ENCODE measurements at regions not wholly inside any gene's neighbourhood (a gene's known extent, or its start where the extent isn't known, plus 50 kb on each side); places are given as distances from the start of the nearest gene placed in this dataset.

GRCh38 chr2:58640042-58640441 lies 398.9 kb upstream of the FANCL start:
- no peaks in the 10 kb centered on the region for H3K79me2 ChIP-seq (ENCODE audit: insufficient read depth, low read length)
- no peaks in the 10 kb centered on the region for H3K36me3 ChIP-seq (ENCODE audit: low read length)
- H3K9ac ChIP-seq (ENCODE audit: low read length): no peak overlapping the region
- no peak overlapping the region for H3K4me2 ChIP-seq (ENCODE audit: low read depth, low read length, poor library complexity, severe bottlenecking)
- H3K4me3 ChIP-seq (ENCODE audit: insufficient read depth, low read length, poor library complexity, severe bottlenecking): no peak overlapping the region
- H3K9me2 ChIP-seq (replicated peaks; ENCODE audit: insufficient read depth, low read length): no peaks in the 10 kb centered on the region
- no peak overlapping the region for H3K27ac ChIP-seq (ENCODE audit: low read depth, low read length)
- H3F3A ChIP-seq (ENCODE audit: insufficient read depth): no peaks in the 10 kb centered on the region
- no peaks in the 10 kb centered on the region for H3K9me3 ChIP-seq (ENCODE audit: insufficient read depth, low read length)
- no peaks in the 10 kb centered on the region for H3K27me3 ChIP-seq (ENCODE audit: low read length)
- no peak overlapping the region for H2AFZ ChIP-seq (ENCODE audit: low read depth, low read length, severe bottlenecking)
- H4K20me1 ChIP-seq (ENCODE audit: low read depth, low read length): no peaks in the 10 kb centered on the region
- TF ChIP-seq CTCF (IDR thresholded peaks at IDR 0.05; ENCODE audit: insufficient read depth, low read length, poor library complexity, severe bottlenecking): no peak
- TF ChIP-seq EZH2phosphoT487 (conservative IDR thresholded peaks at IDR 0.05; ENCODE audit: low read length): no peak

- no peaks in the 10 kb centered on the region for H3K79me2 ChIP-seq (ENCODE audit: insufficient read depth, low read length)
- no peak overlapping the region for H3K4me2 ChIP-seq (ENCODE audit: low read depth, low read length, poor library complexity, severe bottlenecking)
- H3K27ac ChIP-seq (ENCODE audit: low read depth, low read length): no peak overlapping the region
- no peaks in the 10 kb centered on the region for H4K20me1 ChIP-seq (ENCODE audit: low read depth, low read length)
- no peaks in the 10 kb centered on the region for H3K9me2 ChIP-seq (replicated peaks; ENCODE audit: insufficient read depth, low read length)
- TF ChIP-seq EZH2phosphoT487 (conservative IDR thresholded peaks at IDR 0.05; ENCODE audit: low read length) (no peak), CTCF (IDR thresholded peaks at IDR 0.05; ENCODE audit: insufficient read depth, low read length, poor library complexity, severe bottlenecking) (no peak)
- H2AFZ ChIP-seq (ENCODE audit: low read depth, low read length, severe bottlenecking): no peak overlapping the region
- H3K9ac ChIP-seq (ENCODE audit: low read length): no peak overlapping the region
- H3K27me3 ChIP-seq (ENCODE audit: low read length): no peaks in the 10 kb centered on the region
- H3F3A ChIP-seq (ENCODE audit: insufficient read depth): no peaks in the 10 kb centered on the region
- no peaks in the 10 kb centered on the region for H3K9me3 ChIP-seq (ENCODE audit: insufficient read depth, low read length)
- H3K4me3 ChIP-seq (ENCODE audit: insufficient read depth, low read length, poor library complexity, severe bottlenecking): no peak overlapping the region
- H3K36me3 ChIP-seq (ENCODE audit: low read length): no peaks in the 10 kb centered on the region
Measured at GRCh38 chr2:58638256-58638805, 397.2 kb upstream of the FANCL start.

GRCh38 chr2:58636872-58637271 lies 395.7 kb upstream of the FANCL start:
- H2AFZ ChIP-seq (ENCODE audit: low read depth, low read length, severe bottlenecking): no peak overlapping the region
- H3K36me3 ChIP-seq (ENCODE audit: low read length): no peaks in the 10 kb centered on the region

More at GRCh38 chr2:58636872-58637271, 395.7 kb upstream of the FANCL start:
- no peaks in the 10 kb centered on the region for H3K9me3 ChIP-seq (ENCODE audit: insufficient read depth, low read length)
- H3K9ac ChIP-seq (ENCODE audit: low read length): no peak overlapping the region
- no peak overlapping the region for H3K4me2 ChIP-seq (ENCODE audit: low read depth, low read length, poor library complexity, severe bottlenecking)
- TF ChIP-seq CTCF (IDR thresholded peaks at IDR 0.05; ENCODE audit: insufficient read depth, low read length, poor library complexity, severe bottlenecking) (no peak), EZH2phosphoT487 (conservative IDR thresholded peaks at IDR 0.05; ENCODE audit: low read length) (no peak)
- no peak overlapping the region for H3K27ac ChIP-seq (ENCODE audit: low read depth, low read length)
- H3K27me3 ChIP-seq (ENCODE audit: low read length): no peaks in the 10 kb centered on the region
- H3K79me2 ChIP-seq (ENCODE audit: insufficient read depth, low read length): no peaks in the 10 kb centered on the region
- H3K4me3 ChIP-seq (ENCODE audit: insufficient read depth, low read length, poor library complexity, severe bottlenecking): no peak overlapping the region
- H3K9me2 ChIP-seq (replicated peaks; ENCODE audit: insufficient read depth, low read length): no peaks in the 10 kb centered on the region
- H3F3A ChIP-seq (ENCODE audit: insufficient read depth): no peaks in the 10 kb centered on the region
- no peaks in the 10 kb centered on the region for H4K20me1 ChIP-seq (ENCODE audit: low read depth, low read length)
